Stimulated activated CD4-positive, alpha-beta T cell treated with anti-CD3 and anti-CD28 coated beads, Interleukin-4, amount 100 ng/mL, for 4 hours (primary cell): ENCODE measurements at regions not wholly inside any gene's neighbourhood (a gene's known extent, or its start where the extent isn't known, plus 50 kb on each side); places are given as distances from the start of the nearest gene placed in this dataset.
A peak's percentile ranks its signal among the peaks of the same experiment; 100 is the strongest.
"Not testable (repeated sequence)": the region's sequence is repeated elsewhere in the genome, so short reads cannot be mapped to it uniquely, and the experiment has no call there.

Source experiments
- DNase-seq, 2 experiments: peaks; one replicate each; pipeline ENCODE4 v3.0.0-alpha.2; 2020

GRCh38 chr10:21405981-21406380 is 119.5 kb downstream of the SKIDA1 start:
- no peak for DNase-seq

GRCh38 chr10:21403256-21404015 is 122.0 kb downstream of the SKIDA1 start:
- no peak for DNase-seq

GRCh38 chr10:21402606-21403083 is 122.8 kb downstream of the SKIDA1 start:
- DNase-seq, result no peak

GRCh38 chr10:21401196-21401595 is 124.3 kb downstream of the SKIDA1 start:
- DNase-seq, result no peak

- DNase-seq, result no peak
Observed at GRCh38 chr10:21399392-21400035, 126.0 kb downstream of the SKIDA1 start.

GRCh38 chr10:21398563-21399231 is 126.8 kb downstream of the SKIDA1 start:
- no peak for DNase-seq

- no peak for DNase-seq
Observed at GRCh38 chr10:21396889-21397288, 128.6 kb downstream of the SKIDA1 start.

- no peak for DNase-seq
Observed at GRCh38 chr10:21393931-21394330, 131.6 kb downstream of the SKIDA1 start.

- DNase-seq, result no peak
Observed at GRCh38 chr10:21388589-21388988, 136.9 kb downstream of the SKIDA1 start.

- DNase-seq, result no peak
Observed at GRCh38 chr10:21387868-21388267, 137.6 kb downstream of the SKIDA1 start.

- no peak for DNase-seq
Observed at GRCh38 chr10:21385996-21386585, 139.4 kb downstream of the SKIDA1 start.

GRCh38 chr10:21385536-21385935 is 139.9 kb downstream of the SKIDA1 start:
- no peak for DNase-seq

- no peak for DNase-seq
Observed at GRCh38 chr10:21379143-21379542, 146.3 kb downstream of the SKIDA1 start.

GRCh38 chr10:21375274-21375673 is 150.2 kb downstream of the SKIDA1 start:
- not testable (repeated sequence) for DNase-seq

- DNase-seq, result not testable (repeated sequence)
Observed at GRCh38 chr10:21373881-21374280, 151.6 kb downstream of the SKIDA1 start.

GRCh38 chr10:21372651-21373410 is 152.7 kb downstream of the SKIDA1 start:
- peak in 1 of 2 experiments; percentile 18 for DNase-seq

GRCh38 chr10:21369697-21370096 is 155.8 kb downstream of the SKIDA1 start:
- no peak for DNase-seq

GRCh38 chr10:21368728-21369425 is 156.6 kb downstream of the SKIDA1 start:
- DNase-seq, result no peak

- no peak for DNase-seq
Observed at GRCh38 chr10:21368022-21368582, 157.4 kb downstream of the SKIDA1 start.

GRCh38 chr10:21366108-21366507 is 159.4 kb downstream of the SKIDA1 start:
- not testable (repeated sequence) for DNase-seq
